GM23338 (cell line): ENCODE measurements at regions not wholly inside any gene's neighbourhood (a gene's known extent, or its start where the extent isn't known, plus 50 kb on each side); places are given as distances from the start of the nearest gene placed in this dataset.

Experiments
- ATAC-seq: fragments of 200-7000 bp; cut with Tn5 transposase; 3 replicates; pipeline ENCODE4 v1.9.1; 2020
- DNase-seq: peaks from one replicate; pipeline ENCODE4 v3.0.0-alpha.2; 2015; ENCODE audit warnings: low spot score
- H2AFZ ChIP-seq: fragments of 200-600 bp; sonication (generic); 2 replicates; pipeline ENCODE4 v1.8.0; 2016; ENCODE audit warnings: antibody characterized with exemption, mild to moderate bottlenecking, moderate library complexity
- H3F3A ChIP-seq: fragments of 200-600 bp; sonication (generic); replicated peaks from 2 replicates; pipeline ENCODE4 v1.8.0; 2017; ENCODE audit warnings: antibody characterized with exemption, mixed run types, low read depth
- H3K27ac ChIP-seq: fragments of 200-600 bp; sonication (generic); 2 replicates; pipeline ENCODE4 v1.6.1; 2016; ENCODE audit warnings: low read depth
- H3K27me3 ChIP-seq: fragments of 200-600 bp; sonication (generic); 2 replicates; pipeline ENCODE4 v1.8.0; 2016; ENCODE audit warnings: mild to moderate bottlenecking, mixed run types, moderate library complexity; ENCODE audit not compliant: insufficient read depth
- H3K36me3 ChIP-seq: fragments of 200-600 bp; sonication (generic); 2 replicates; pipeline ENCODE4 v1.8.0; 2016; ENCODE audit warnings: mild to moderate bottlenecking; ENCODE audit not compliant: insufficient read depth
- H3K4me1 ChIP-seq: fragments of 200-600 bp; sonication (generic); 2 replicates; pipeline ENCODE4 v1.8.0; 2016; ENCODE audit warnings: mild to moderate bottlenecking, moderate library complexity; ENCODE audit not compliant: insufficient read depth
- H3K4me2 ChIP-seq: fragments of 200-600 bp; sonication (generic); 2 replicates; pipeline ENCODE4 v1.7.1; 2017; ENCODE audit warnings: mixed run types
- H3K4me3 ChIP-seq: fragments of 200-600 bp; sonication (generic); 2 replicates; pipeline ENCODE4 v1.6.1; 2016; ENCODE audit warnings: mixed run types
- H3K79me2 ChIP-seq: fragments of 200-600 bp; sonication (generic); replicated peaks from 2 replicates; pipeline ENCODE4 v1.8.0; 2017; ENCODE audit warnings: mild to moderate bottlenecking; ENCODE audit not compliant: insufficient read depth
- H3K9me2 ChIP-seq: fragments of 200-600 bp; sonication (generic); 2 replicates; pipeline ENCODE4 v1.8.0; 2017; ENCODE audit not compliant: insufficient read depth
- H4K20me1 ChIP-seq: fragments of 200-600 bp; sonication (generic); replicated peaks from 2 replicates; pipeline ENCODE4 v1.8.0; 2017; ENCODE audit warnings: mild to moderate bottlenecking; ENCODE audit not compliant: insufficient read depth
- H3K27ac Mint-ChIP-seq: 2 replicates; pipeline ENCODE4 v1.8.0; 2020; ENCODE audit warnings: inconsistent platforms, mild to moderate bottlenecking, moderate library complexity, mixed read lengths
- H3K27me3 Mint-ChIP-seq: 3 replicates; pipeline ENCODE4 v1.8.0; 2022; ENCODE audit warnings: low read depth, mild to moderate bottlenecking, moderate library complexity, mixed read lengths, inconsistent platforms; ENCODE audit not compliant: insufficient read depth, poor library complexity
- H3K36me3 Mint-ChIP-seq: 3 replicates; pipeline ENCODE4 v1.8.0; 2021; ENCODE audit warnings: low read depth, mild to moderate bottlenecking, inconsistent platforms, moderate library complexity, mixed read lengths
- H3K4me1 Mint-ChIP-seq: 3 replicates; pipeline ENCODE4 v1.8.0; 2020; ENCODE audit warnings: mild to moderate bottlenecking, inconsistent platforms, mixed read lengths
- H3K4me3 Mint-ChIP-seq: 3 replicates; pipeline ENCODE4 v1.8.0; 2021; ENCODE audit warnings: moderate library complexity, mild to moderate bottlenecking, inconsistent platforms, mixed read lengths
- H3K9me3 Mint-ChIP-seq: 3 replicates; pipeline ENCODE4 v1.8.0; 2020; ENCODE audit warnings: moderate library complexity, mild to moderate bottlenecking, inconsistent platforms, mixed read lengths
- CREB1 ChIP-seq: fragments of 250-450 bp; sonication (Bioruptor Pico); IDR thresholded peaks from 2 replicates; pipeline ENCODE4 v1.5.0; 2020; ENCODE audit warnings: low read depth, mild to moderate bottlenecking, moderate library complexity
- EZH2 ChIP-seq: fragments of 200-600 bp; sonication (generic); IDR thresholded peaks from one replicate; pipeline ENCODE4 v1.8.0; 2017; ENCODE audit warnings: antibody characterized with exemption, mild to moderate bottlenecking, low read depth; ENCODE audit not compliant: unreplicated experiment
- EZH2phosphoT487 ChIP-seq: fragments of 200-600 bp; sonication (generic); IDR thresholded peaks from one replicate; pipeline ENCODE4 v1.8.1; 2018; ENCODE audit warnings: antibody characterized with exemption; ENCODE audit not compliant: unreplicated experiment
- JUNB ChIP-seq: IDR thresholded peaks from one replicate; pipeline ENCODE4 v1.6.1; 2016; ENCODE audit warnings: antibody characterized with exemption; ENCODE audit not compliant: unreplicated experiment
- NANOG ChIP-seq: IDR thresholded peaks from 2 replicates; pipeline ENCODE4 v1.6.1; 2016; ENCODE audit warnings: antibody characterized with exemption, borderline replicate concordance
- POLR2AphosphoS5 ChIP-seq: IDR thresholded peaks from 2 replicates; pipeline ENCODE4 v1.6.1; 2016; ENCODE audit warnings: antibody characterized with exemption, low read depth
- STAT1 ChIP-seq: IDR thresholded peaks from one replicate; pipeline ENCODE4 v1.6.1; 2016; ENCODE audit warnings: antibody characterized with exemption; ENCODE audit not compliant: unreplicated experiment
- ZNF114 ChIP-seq: fragments of 250-450 bp; sonication (Bioruptor Pico); IDR thresholded peaks from 2 replicates; pipeline ENCODE4 v1.5.0; 2020; ENCODE audit warnings: mild to moderate bottlenecking, moderate library complexity
- ZNF331 ChIP-seq: fragments of 250-450 bp; sonication (Bioruptor Pico); IDR thresholded peaks from 2 replicates; pipeline ENCODE4 v1.5.0; 2020; ENCODE audit warnings: low read depth, mild to moderate bottlenecking, moderate library complexity
- TF ChIP-seq, protein P1 (sequence below): fragments of 250-450 bp; sonication (Bioruptor Pico); IDR thresholded peaks from 2 replicates; pipeline ENCODE4 v1.5.0; 2020; ENCODE audit warnings: mild to moderate bottlenecking, moderate library complexity
- TF ChIP-seq, protein P2 (sequence below): IDR thresholded peaks from one replicate; pipeline ENCODE4 v1.6.1; 2018; ENCODE audit warnings: antibody characterized with exemption; ENCODE audit not compliant: unreplicated experiment
- TF ChIP-seq, protein P3 (sequence below), 2 experiments: fragments of 200-600 bp in 1 of 2; sonication (generic) in 1 of 2; conservative IDR thresholded peaks; 2 replicates each; pipeline versions ENCODE4 v1.5.1 to v1.6.1; 2016 to 2017; ENCODE audit warnings: antibody characterized with exemption in 2 of 2, low read depth in 2 of 2, mild to moderate bottlenecking in 2 of 2, moderate library complexity in 1 of 2
- TF ChIP-seq, protein P4 (sequence below): IDR thresholded peaks from 2 replicates; pipeline ENCODE4 v1.6.1; 2016; ENCODE audit warnings: antibody characterized with exemption

DNA sequence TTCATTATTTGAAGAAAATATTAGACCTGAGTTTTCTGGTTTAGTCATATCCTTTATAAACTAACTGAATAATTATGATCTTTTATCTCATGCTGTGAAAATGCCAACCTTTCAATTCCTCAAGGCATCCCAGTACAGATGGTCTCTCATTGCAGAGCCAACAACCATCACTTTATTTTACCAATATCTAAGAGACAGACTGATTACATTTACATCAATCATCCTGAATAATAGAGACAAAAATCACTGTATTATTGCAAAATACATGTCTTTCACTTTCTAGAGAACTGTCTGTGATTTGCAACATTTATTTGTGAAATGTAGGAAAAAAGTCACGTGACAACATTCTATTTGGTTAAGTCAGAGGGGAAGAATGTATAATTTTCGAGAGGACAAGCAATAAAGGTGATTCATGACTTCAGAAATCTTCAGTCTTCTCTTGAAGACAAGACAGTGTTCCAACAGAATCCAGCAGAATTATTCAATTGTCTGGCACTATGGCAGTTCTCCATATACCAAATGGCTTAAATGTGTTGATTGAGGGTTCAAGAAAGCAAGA is 503.6 kb upstream of the SYT4 start:
- DNase-seq (no peak), ATAC-seq (no peak)
- Histone ChIP-seq H3K27me3 (no peaks in the 10 kb centered on the region), H3K4me3 (no peak overlapping the region), H3K27ac (no peak overlapping the region), H2AFZ (no peak overlapping the region), H3K79me2 (no peaks in the 10 kb centered on the region), H4K20me1 (no peaks in the 10 kb centered on the region), H3F3A (no peaks in the 10 kb centered on the region), H3K4me2 (no peak overlapping the region), H3K4me1 (no peaks in the 10 kb centered on the region), H3K36me3 (no peaks in the 10 kb centered on the region), H3K9me2 (no peaks in the 10 kb centered on the region)
- no peaks in the 10 kb centered on the region for H3K4me1 Mint-ChIP-seq
- H3K27ac Mint-ChIP-seq = no peak overlapping the region
- H3K36me3 Mint-ChIP-seq = no peaks in the 10 kb centered on the region
- H3K27me3 Mint-ChIP-seq = no peaks in the 10 kb centered on the region
- no peak for TF ChIP-seq EZH2phosphoT487
- TF ChIP-seq JUNB = no peak
- TF ChIP-seq, protein P1, sequence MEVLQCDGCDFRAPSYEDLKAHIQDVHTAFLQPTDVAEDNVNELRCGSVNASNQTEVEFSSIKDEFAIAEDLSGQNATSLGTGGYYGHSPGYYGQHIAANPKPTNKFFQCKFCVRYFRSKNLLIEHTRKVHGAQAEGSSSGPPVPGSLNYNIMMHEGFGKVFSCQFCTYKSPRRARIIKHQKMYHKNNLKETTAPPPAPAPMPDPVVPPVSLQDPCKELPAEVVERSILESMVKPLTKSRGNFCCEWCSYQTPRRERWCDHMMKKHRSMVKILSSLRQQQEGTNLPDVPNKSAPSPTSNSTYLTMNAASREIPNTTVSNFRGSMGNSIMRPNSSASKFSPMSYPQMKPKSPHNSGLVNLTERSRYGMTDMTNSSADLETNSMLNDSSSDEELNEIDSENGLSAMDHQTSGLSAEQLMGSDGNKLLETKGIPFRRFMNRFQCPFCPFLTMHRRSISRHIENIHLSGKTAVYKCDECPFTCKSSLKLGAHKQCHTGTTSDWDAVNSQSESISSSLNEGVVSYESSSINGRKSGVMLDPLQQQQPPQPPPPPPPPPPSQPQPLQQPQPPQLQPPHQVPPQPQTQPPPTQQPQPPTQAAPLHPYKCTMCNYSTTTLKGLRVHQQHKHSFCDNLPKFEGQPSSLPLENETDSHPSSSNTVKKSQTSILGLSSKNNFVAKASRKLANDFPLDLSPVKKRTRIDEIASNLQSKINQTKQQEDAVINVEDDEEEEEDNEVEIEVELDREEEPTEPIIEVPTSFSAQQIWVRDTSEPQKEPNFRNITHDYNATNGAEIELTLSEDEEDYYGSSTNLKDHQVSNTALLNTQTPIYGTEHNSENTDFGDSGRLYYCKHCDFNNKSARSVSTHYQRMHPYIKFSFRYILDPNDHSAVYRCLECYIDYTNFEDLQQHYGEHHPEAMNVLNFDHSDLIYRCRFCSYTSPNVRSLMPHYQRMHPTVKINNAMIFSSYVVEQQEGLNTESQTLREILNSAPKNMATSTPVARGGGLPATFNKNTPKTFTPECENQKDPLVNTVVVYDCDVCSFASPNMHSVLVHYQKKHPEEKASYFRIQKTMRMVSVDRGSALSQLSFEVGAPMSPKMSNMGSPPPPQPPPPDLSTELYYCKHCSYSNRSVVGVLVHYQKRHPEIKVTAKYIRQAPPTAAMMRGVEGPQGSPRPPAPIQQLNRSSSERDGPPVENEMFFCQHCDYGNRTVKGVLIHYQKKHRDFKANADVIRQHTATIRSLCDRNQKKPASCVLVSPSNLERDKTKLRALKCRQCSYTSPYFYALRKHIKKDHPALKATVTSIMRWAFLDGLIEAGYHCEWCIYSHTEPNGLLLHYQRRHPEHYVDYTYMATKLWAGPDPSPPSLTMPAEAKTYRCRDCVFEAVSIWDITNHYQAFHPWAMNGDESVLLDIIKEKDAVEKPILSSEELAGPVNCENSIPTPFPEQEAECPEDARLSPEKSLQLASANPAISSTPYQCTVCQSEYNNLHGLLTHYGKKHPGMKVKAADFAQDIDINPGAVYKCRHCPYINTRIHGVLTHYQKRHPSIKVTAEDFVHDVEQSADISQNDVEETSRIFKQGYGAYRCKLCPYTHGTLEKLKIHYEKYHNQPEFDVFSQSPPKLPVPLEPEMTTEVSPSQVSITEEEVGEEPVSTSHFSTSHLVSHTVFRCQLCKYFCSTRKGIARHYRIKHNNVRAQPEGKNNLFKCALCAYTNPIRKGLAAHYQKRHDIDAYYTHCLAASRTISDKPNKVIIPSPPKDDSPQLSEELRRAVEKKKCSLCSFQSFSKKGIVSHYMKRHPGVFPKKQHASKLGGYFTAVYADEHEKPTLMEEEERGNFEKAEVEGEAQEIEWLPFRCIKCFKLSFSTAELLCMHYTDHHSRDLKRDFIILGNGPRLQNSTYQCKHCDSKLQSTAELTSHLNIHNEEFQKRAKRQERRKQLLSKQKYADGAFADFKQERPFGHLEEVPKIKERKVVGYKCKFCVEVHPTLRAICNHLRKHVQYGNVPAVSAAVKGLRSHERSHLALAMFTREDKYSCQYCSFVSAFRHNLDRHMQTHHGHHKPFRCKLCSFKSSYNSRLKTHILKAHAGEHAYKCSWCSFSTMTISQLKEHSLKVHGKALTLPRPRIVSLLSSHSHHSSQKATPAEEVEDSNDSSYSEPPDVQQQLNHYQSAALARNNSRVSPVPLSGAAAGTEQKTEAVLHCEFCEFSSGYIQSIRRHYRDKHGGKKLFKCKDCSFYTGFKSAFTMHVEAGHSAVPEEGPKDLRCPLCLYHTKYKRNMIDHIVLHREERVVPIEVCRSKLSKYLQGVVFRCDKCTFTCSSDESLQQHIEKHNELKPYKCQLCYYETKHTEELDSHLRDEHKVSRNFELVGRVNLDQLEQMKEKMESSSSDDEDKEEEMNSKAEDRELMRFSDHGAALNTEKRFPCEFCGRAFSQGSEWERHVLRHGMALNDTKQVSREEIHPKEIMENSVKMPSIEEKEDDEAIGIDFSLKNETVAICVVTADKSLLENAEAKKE (CRISPR knock-in tag) = no peak
- no peak for TF ChIP-seq POLR2AphosphoS5
- no peak for TF ChIP-seq ZNF114 (CRISPR knock-in tag)
- TF ChIP-seq, protein P2, sequence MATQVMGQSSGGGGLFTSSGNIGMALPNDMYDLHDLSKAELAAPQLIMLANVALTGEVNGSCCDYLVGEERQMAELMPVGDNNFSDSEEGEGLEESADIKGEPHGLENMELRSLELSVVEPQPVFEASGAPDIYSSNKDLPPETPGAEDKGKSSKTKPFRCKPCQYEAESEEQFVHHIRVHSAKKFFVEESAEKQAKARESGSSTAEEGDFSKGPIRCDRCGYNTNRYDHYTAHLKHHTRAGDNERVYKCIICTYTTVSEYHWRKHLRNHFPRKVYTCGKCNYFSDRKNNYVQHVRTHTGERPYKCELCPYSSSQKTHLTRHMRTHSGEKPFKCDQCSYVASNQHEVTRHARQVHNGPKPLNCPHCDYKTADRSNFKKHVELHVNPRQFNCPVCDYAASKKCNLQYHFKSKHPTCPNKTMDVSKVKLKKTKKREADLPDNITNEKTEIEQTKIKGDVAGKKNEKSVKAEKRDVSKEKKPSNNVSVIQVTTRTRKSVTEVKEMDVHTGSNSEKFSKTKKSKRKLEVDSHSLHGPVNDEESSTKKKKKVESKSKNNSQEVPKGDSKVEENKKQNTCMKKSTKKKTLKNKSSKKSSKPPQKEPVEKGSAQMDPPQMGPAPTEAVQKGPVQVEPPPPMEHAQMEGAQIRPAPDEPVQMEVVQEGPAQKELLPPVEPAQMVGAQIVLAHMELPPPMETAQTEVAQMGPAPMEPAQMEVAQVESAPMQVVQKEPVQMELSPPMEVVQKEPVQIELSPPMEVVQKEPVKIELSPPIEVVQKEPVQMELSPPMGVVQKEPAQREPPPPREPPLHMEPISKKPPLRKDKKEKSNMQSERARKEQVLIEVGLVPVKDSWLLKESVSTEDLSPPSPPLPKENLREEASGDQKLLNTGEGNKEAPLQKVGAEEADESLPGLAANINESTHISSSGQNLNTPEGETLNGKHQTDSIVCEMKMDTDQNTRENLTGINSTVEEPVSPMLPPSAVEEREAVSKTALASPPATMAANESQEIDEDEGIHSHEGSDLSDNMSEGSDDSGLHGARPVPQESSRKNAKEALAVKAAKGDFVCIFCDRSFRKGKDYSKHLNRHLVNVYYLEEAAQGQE = no peak
- TF ChIP-seq NANOG = no peak
- TF ChIP-seq, protein P3, sequence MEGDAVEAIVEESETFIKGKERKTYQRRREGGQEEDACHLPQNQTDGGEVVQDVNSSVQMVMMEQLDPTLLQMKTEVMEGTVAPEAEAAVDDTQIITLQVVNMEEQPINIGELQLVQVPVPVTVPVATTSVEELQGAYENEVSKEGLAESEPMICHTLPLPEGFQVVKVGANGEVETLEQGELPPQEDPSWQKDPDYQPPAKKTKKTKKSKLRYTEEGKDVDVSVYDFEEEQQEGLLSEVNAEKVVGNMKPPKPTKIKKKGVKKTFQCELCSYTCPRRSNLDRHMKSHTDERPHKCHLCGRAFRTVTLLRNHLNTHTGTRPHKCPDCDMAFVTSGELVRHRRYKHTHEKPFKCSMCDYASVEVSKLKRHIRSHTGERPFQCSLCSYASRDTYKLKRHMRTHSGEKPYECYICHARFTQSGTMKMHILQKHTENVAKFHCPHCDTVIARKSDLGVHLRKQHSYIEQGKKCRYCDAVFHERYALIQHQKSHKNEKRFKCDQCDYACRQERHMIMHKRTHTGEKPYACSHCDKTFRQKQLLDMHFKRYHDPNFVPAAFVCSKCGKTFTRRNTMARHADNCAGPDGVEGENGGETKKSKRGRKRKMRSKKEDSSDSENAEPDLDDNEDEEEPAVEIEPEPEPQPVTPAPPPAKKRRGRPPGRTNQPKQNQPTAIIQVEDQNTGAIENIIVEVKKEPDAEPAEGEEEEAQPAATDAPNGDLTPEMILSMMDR (conservative IDR thresholded peaks at IDR 0.05; ENCODE audit: low read depth in 2 of 2) = no peak
- TF ChIP-seq STAT1 = no peak
- no peak for TF ChIP-seq ZNF331 (CRISPR knock-in tag)
- TF ChIP-seq, protein P4, sequence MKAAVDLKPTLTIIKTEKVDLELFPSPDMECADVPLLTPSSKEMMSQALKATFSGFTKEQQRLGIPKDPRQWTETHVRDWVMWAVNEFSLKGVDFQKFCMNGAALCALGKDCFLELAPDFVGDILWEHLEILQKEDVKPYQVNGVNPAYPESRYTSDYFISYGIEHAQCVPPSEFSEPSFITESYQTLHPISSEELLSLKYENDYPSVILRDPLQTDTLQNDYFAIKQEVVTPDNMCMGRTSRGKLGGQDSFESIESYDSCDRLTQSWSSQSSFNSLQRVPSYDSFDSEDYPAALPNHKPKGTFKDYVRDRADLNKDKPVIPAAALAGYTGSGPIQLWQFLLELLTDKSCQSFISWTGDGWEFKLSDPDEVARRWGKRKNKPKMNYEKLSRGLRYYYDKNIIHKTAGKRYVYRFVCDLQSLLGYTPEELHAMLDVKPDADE = no peak
- no peak for TF ChIP-seq CREB1 (CRISPR knock-in tag)
- no peak for TF ChIP-seq EZH2
- no peak overlapping the region for H3K4me3 Mint-ChIP-seq
- H3K9me3 Mint-ChIP-seq = no peaks in the 10 kb centered on the region
